PC-3 (cell line): ENCODE measurements at regions not wholly inside any gene's neighbourhood (a gene's known extent, or its start where the extent isn't known, plus 50 kb on each side); places are given as distances from the start of the nearest gene placed in this dataset.

Experiments used
- CTCF ChIP-seq: fragments of 300-600 bp; sonication (generic); conservative IDR thresholded peaks from 2 replicates; pipeline ENCODE4 v1.5.1; 2017; ENCODE audit warnings: antibody characterized with exemption, low read depth, mild to moderate bottlenecking, low read length
- EZH2 ChIP-seq: fragments of 300-600 bp; sonication (generic); IDR thresholded peaks from one replicate; pipeline ENCODE4 v1.6.1; 2017; ENCODE audit warnings: antibody characterized with exemption, mild to moderate bottlenecking, low read length; ENCODE audit not compliant: unreplicated experiment

GRCh38 chr7:156223935-156224832 lies 411.9 kb upstream of the SHH start:
- TF ChIP-seq EZH2 (no peak), CTCF (no peak)
